NCI-H2196 treated with DMSO at 0.1 percent for 48 hours (cell line): ENCODE measurements at regions not wholly inside any gene's neighbourhood (a gene's known extent, or its start where the extent isn't known, plus 50 kb on each side); places are given as distances from the start of the nearest gene placed in this dataset.

Experiments
- DNase-seq: peaks from one replicate; lab custom pipeline; 2025; ENCODE audit not compliant: unreplicated experiment; lab: John Stamatoyannopoulos, UW

- DNase-seq: no peak
Observed at GRCh38 chr17:72487731-72488494, 367.1 kb downstream of the SOX9 start.

GRCh38 chr17:72488555-72489271 lies 367.9 kb downstream of the SOX9 start:
- no peak for DNase-seq

GRCh38 chr17:72489272-72489641 lies 368.4 kb downstream of the SOX9 start:
- DNase-seq: no peak

GRCh38 chr17:72491102-72491501 lies 370.3 kb downstream of the SOX9 start:
- DNase-seq: no peak

- DNase-seq: no peak
Observed at GRCh38 chr17:72492494-72492893, 371.7 kb downstream of the SOX9 start.

GRCh38 chr17:72492941-72493340 lies 372.1 kb downstream of the SOX9 start:
- no peak for DNase-seq

- no peak for DNase-seq
Observed at GRCh38 chr17:72494566-72494965, 373.7 kb downstream of the SOX9 start.

- no peak for DNase-seq
Observed at GRCh38 chr17:72496461-72496860, 375.6 kb downstream of the SOX9 start.

- no peak for DNase-seq
Observed at GRCh38 chr17:72497915-72498314, 377.1 kb downstream of the SOX9 start.

- DNase-seq: peak; percentile 38
Observed at GRCh38 chr17:72498364-72499210, 377.8 kb downstream of the SOX9 start.

- DNase-seq: peak; percentile 77
Observed at GRCh38 chr17:72501404-72502370, 380.9 kb downstream of the SOX9 start.

- no peak for DNase-seq
Observed at GRCh38 chr17:72502371-72503341, 381.8 kb downstream of the SOX9 start.

GRCh38 chr17:72503556-72503955 lies 382.7 kb downstream of the SOX9 start:
- no peak for DNase-seq

- DNase-seq: no peak
Observed at GRCh38 chr17:72504783-72505182, 384.0 kb downstream of the SOX9 start.

GRCh38 chr17:72506773-72507172 lies 386.0 kb downstream of the SOX9 start:
- no peak for DNase-seq

GRCh38 chr17:72507370-72507769 lies 386.6 kb downstream of the SOX9 start:
- DNase-seq: no peak

- DNase-seq: no peak
Observed at GRCh38 chr17:72510351-72511016, 389.7 kb downstream of the SOX9 start.

GRCh38 chr17:72511242-72511641 lies 390.4 kb downstream of the SOX9 start:
- DNase-seq: no peak

- DNase-seq: no peak
Observed at GRCh38 chr17:72511874-72512273, 391.1 kb downstream of the SOX9 start.
